DND-41 (cell line): ENCODE measurements at regions not wholly inside any gene's neighbourhood (a gene's known extent, or its start where the extent isn't known, plus 50 kb on each side); places are given as distances from the start of the nearest gene placed in this dataset.

Source experiments
- ATAC-seq: fragments of 200-7000 bp; cut with Tn5 transposase; 3 replicates; pipeline ENCODE4 v1.9.1; 2021; ENCODE audit warnings: low read depth; ENCODE audit not compliant: insufficient read depth
- DNase-seq: peaks from one replicate; pipeline ENCODE4 v3.0.0-alpha.2; 2020
- H2AFZ ChIP-seq: 2 replicates; pipeline ENCODE4 v1.6.0; 2012; ENCODE audit warnings: low read depth, low read length
- H3K27ac ChIP-seq: 2 replicates; pipeline ENCODE4 v1.5.1; 2012; ENCODE audit warnings: low read length, inconsistent platforms
- H3K27me3 ChIP-seq: fragments of 200-600 bp; sonication (generic); 2 replicates; pipeline ENCODE4 v1.6.0; 2012; ENCODE audit warnings: low read length, mild to moderate bottlenecking, inconsistent platforms; ENCODE audit not compliant: insufficient read depth, poor library complexity
- H3K36me3 ChIP-seq: 2 replicates; pipeline ENCODE4 v1.5.1; 2012; ENCODE audit warnings: low read length, inconsistent platforms; ENCODE audit not compliant: insufficient read depth
- H3K4me1 ChIP-seq: 2 replicates; pipeline ENCODE4 v1.5.1; 2012; ENCODE audit warnings: mild to moderate bottlenecking, low read length; ENCODE audit not compliant: insufficient read depth
- H3K4me2 ChIP-seq: 2 replicates; pipeline ENCODE4 v1.6.0; 2012; ENCODE audit warnings: mild to moderate bottlenecking, moderate library complexity, low read length, inconsistent platforms; ENCODE audit not compliant: insufficient read depth
- H3K4me3 ChIP-seq, 2 experiments: fragments of 200-600 bp in 1 of 2; shearing (Covaris generic) in 1 of 2; 2 replicates each; pipeline ENCODE4 v1.5.1; 2012 to 2016; ENCODE audit warnings: inconsistent platforms in 2 of 2, low read length in 2 of 2, mild to moderate bottlenecking in 2 of 2, low read depth in 1 of 2, moderate library complexity in 1 of 2
- H3K79me2 ChIP-seq: 2 replicates; pipeline ENCODE4 v1.6.0; 2012; ENCODE audit warnings: low read length, inconsistent platforms; ENCODE audit not compliant: insufficient read depth
- H3K9ac ChIP-seq: 2 replicates; pipeline ENCODE4 v1.6.0; 2012; ENCODE audit warnings: low read depth, mild to moderate bottlenecking, inconsistent platforms, low read length, moderate library complexity
- H3K9me3 ChIP-seq: 2 replicates; pipeline ENCODE4 v1.5.1; 2012; ENCODE audit warnings: low read length, moderate library complexity, mild to moderate bottlenecking, inconsistent platforms; ENCODE audit not compliant: insufficient read depth, severe bottlenecking
- H4K20me1 ChIP-seq: 2 replicates; pipeline ENCODE4 v1.6.0; 2012; ENCODE audit warnings: low read length; ENCODE audit not compliant: insufficient read depth
- EZH2 ChIP-seq: IDR thresholded peaks from 3 replicates; pipeline ENCODE4 v1.6.1; 2012; ENCODE audit warnings: borderline replicate concordance, low read depth, mild to moderate bottlenecking, moderate library complexity, low read length, inconsistent platforms; ENCODE audit not compliant: severe bottlenecking
- TF ChIP-seq, protein P1 (sequence below): IDR thresholded peaks from 2 replicates; pipeline ENCODE4 v1.5.1; 2012; ENCODE audit warnings: borderline replicate concordance, low read length, moderate library complexity, mild to moderate bottlenecking; ENCODE audit not compliant: poor library complexity, severe bottlenecking; ENCODE audit errors: extremely low read depth

DNA sequence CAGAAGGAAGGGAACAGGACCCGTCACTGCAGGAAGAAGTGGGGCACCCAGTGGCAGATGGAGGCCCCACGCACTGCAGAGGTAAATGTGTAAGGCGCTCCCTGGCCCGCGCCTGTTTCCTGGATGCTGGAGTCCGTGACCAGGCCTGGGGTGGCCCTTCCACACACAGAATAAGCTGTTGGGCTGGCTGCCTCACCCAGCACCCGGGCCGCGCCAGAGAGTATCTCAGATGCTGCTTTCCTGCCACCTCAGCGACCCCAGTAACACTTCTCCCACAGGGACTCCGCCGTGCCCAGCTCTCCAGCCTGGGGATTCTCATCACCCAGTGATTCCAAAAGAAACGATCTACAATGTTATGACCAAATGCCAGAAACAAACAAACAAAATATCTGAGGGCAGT lies 1993.1 kb downstream of the TP53TG3F start:
- no peak overlapping the region for H2AFZ ChIP-seq
- H3K79me2 ChIP-seq, result no peaks in the 10 kb centered on the region
- no peaks in the 10 kb centered on the region for H3K36me3 ChIP-seq
- no peak overlapping the region for H3K4me2 ChIP-seq
- no peaks in the 10 kb centered on the region for H3K4me1 ChIP-seq
- no peaks in the 10 kb centered on the region for H3K27me3 ChIP-seq
- no peak overlapping the region for H3K27ac ChIP-seq
- H3K4me3 ChIP-seq, result no peak overlapping the region
- no peak for DNase-seq
- H3K9ac ChIP-seq, result no peak overlapping the region
- H4K20me1 ChIP-seq, result no peaks in the 10 kb centered on the region
- peaks cover 16% of the 10 kb centered on the region for H3K9me3 ChIP-seq
- no peak for ATAC-seq
- TF ChIP-seq, protein P1, sequence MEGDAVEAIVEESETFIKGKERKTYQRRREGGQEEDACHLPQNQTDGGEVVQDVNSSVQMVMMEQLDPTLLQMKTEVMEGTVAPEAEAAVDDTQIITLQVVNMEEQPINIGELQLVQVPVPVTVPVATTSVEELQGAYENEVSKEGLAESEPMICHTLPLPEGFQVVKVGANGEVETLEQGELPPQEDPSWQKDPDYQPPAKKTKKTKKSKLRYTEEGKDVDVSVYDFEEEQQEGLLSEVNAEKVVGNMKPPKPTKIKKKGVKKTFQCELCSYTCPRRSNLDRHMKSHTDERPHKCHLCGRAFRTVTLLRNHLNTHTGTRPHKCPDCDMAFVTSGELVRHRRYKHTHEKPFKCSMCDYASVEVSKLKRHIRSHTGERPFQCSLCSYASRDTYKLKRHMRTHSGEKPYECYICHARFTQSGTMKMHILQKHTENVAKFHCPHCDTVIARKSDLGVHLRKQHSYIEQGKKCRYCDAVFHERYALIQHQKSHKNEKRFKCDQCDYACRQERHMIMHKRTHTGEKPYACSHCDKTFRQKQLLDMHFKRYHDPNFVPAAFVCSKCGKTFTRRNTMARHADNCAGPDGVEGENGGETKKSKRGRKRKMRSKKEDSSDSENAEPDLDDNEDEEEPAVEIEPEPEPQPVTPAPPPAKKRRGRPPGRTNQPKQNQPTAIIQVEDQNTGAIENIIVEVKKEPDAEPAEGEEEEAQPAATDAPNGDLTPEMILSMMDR, result no peak
- no peak for TF ChIP-seq EZH2

DNA sequence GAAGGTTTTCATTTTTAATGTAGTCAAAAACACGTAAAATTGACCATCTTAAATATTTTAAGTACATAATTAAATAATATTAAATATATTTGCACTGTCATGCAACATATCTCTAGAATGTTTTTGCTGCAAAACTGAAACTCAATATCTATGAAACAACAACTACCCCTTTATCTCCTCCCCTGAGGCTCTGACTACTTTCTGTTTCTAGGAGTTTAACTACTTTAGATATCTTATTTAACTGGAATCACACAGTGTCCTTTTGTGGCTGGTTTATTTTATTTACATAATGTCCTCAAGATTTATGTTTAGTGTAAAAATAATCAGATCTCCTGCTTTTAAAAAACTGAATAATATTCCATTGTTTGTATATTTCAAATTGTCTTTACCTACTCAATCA lies 2003.9 kb downstream of the TP53TG3F start:
- DNase-seq (no peak), ATAC-seq (no peak)
- Histone ChIP-seq H4K20me1 (no peaks in the 10 kb centered on the region), H3K9ac (no peak overlapping the region), H3K36me3 (no peaks in the 10 kb centered on the region), H3K4me1 (no peaks in the 10 kb centered on the region), H3K9me3 (no peaks in the 10 kb centered on the region), H3K27me3 (no peaks in the 10 kb centered on the region), H3K4me2 (no peak overlapping the region), H3K27ac (no peak overlapping the region), H3K4me3 (no peak overlapping the region), H3K79me2 (no peaks in the 10 kb centered on the region), H2AFZ (no peak overlapping the region)
- TF ChIP-seq, protein P1, result no peak
- TF ChIP-seq EZH2, result no peak

DNA sequence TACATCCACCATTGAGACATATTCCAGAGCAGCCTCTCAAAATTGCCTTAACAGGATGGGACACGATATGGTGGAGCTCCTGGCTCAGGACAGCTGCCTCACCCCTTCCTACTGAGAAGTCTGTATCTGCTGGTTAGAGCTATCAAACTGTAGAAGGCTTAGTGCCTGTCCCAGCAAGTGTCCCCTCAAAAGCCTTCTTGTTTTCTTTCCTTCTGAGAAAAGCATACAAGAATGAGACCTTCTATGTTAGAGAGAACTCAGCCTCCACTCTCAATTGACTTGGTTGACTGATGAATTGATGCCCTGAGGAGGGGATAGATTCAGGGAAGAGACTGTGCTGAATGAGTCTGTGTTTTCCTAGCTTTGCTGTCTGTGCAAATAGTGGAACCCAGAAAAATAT lies 2020.9 kb downstream of the TP53TG3F start:
- Histone ChIP-seq H3K79me2 (no peaks in the 10 kb centered on the region), H3K36me3 (no peaks in the 10 kb centered on the region), H3K9me3 (no peaks in the 10 kb centered on the region), H3K9ac (no peak overlapping the region), H2AFZ (no peak overlapping the region), H3K4me3 (no peak overlapping the region), H3K4me2 (no peak overlapping the region), H4K20me1 (no peaks in the 10 kb centered on the region), H3K27ac (no peak overlapping the region), H3K4me1 (no peaks in the 10 kb centered on the region), H3K27me3 (no peaks in the 10 kb centered on the region)
- ATAC-seq (no peak), DNase-seq (no peak)
- TF ChIP-seq, protein P1, result no peak
- TF ChIP-seq EZH2, result no peak

DNA sequence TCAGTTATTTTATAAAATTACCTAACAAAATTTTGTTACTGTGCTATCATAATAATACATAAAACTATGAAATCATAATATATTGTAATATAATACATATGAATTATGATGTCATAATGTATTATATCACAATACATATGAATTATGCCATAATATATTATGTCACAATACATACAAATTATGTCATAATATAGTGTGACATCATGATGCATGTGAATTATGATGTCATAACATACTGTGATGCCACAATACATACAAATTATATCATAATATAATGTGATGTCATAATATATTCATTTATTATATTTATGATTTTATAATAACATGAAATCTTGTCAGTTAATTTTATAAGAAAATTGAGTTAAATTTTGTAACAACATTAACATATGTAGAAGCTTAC lies 2021.6 kb downstream of the TP53TG3F start:
- Histone ChIP-seq H3K9ac (no peak overlapping the region), H4K20me1 (no peaks in the 10 kb centered on the region), H3K79me2 (no peaks in the 10 kb centered on the region), H2AFZ (no peak overlapping the region), H3K27ac (no peak overlapping the region), H3K36me3 (no peaks in the 10 kb centered on the region), H3K4me2 (no peak overlapping the region), H3K4me1 (no peaks in the 10 kb centered on the region), H3K9me3 (peaks cover 5% of the 10 kb centered on the region), H3K4me3 (no peak overlapping the region), H3K27me3 (no peaks in the 10 kb centered on the region)
- ATAC-seq (no peak), DNase-seq (no peak)
- TF ChIP-seq, protein P1, result no peak
- TF ChIP-seq EZH2, result no peak
